ENCODE measurements at regions not wholly inside any gene's neighbourhood (a gene's known extent, or its start where the extent isn't known, plus 50 kb on each side); places are given as distances from the start of the nearest gene placed in this dataset.

DNA sequence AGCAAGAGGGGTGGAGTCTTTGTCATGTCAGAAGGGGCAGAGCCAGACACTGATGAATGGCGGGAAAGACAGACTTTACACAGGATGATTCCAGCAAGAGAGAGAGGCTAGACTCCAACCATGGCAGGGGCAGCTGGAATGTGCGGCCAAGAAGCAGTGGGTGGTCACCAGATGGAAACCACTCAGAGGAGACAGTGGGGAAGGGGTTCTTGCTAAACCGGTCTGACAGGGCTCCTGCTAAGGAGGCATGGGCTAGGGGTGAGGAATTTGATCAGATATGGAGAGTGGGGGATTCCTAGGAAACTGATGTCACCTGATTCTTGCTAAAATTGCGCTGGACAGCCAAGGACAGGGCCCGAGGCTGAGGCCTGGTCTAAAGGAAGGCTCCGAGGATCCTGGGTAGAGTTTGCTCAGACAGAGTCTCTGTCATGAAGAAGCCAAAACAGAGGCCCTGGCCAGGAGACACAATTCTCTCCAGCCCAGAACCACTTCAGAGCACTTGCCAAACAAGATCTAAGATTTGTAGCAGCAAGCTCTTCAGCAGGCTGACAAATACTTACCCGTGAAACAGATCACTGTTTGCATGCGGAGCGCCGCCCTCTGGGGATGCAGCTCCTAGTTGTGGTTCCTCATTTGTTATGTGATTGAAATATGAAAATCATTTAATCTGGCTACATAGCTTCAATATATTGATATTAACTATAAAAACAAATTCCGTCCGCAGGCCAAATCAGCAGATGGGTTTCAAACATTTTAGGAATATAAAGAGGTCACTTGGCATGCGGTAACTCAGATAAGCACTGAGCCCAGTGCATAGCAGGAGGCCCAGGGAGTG is 377.0 kb downstream of the TCERG1L start:
- in situ Hi-C loops (cut with MboI; ENCODE audit: low pct_ligation_motif_present in 1 of 4, low pct_unique_long_range_greater_than_20kb in 1 of 4, low sequenced_read_pairs in 3 of 4) (no loop called here), intact Hi-C loops (cut with DNase I; ENCODE audit: low total_unique reads) (no loop called here)
- Histone ChIP-seq H3K4me3 (no peak overlapping the region), H3K27me3 (no peaks in the 10 kb centered on the region), H3K4me1 (no peaks in the 10 kb centered on the region), H3K27ac (no peak overlapping the region), H3K36me3 (no peaks in the 10 kb centered on the region), H3K9me3 (no peaks in the 10 kb centered on the region)
- DNase-seq = no peak
- WGBS, 2 donors (ENCODE audit: low coverage in 1 of 2) = 57 to 61% methylated on average over 10 to 13 of the region's 13 CpGs
- TF ChIP-seq EP300 (IDR thresholded peaks at IDR 0.05; ENCODE audit: low read depth) (no peak), CTCF (IDR thresholded peaks at IDR 0.05) (no peak), POLR2AphosphoS5 (IDR thresholded peaks at IDR 0.05) (no peak), POLR2A (IDR thresholded peaks at IDR 0.05) (no peak)

DNA sequence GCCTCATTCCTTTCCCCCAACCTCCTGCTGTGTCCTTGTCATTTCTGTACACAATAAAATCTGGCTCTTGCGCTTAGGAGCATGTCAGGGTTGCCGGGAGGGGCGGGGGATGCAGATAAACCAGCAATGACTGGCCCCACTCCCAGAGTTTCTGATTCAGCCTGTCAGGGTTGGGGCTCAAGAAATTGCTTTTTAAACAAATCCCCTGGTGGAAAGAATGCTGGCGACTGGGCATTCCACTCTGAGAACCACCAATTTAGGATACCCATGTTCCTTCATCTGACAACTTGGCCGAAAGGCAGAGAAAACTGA is 376.4 kb downstream of the TCERG1L start:
- Histone ChIP-seq H3K27ac (no peak overlapping the region), H3K4me1 (no peaks in the 10 kb centered on the region), H3K27me3 (no peaks in the 10 kb centered on the region), H3K9me3 (no peaks in the 10 kb centered on the region), H3K4me3 (no peak overlapping the region), H3K36me3 (no peaks in the 10 kb centered on the region)
- no peak for TF ChIP-seq POLR2AphosphoS5 (IDR thresholded peaks at IDR 0.05)
- no peak for TF ChIP-seq POLR2A (IDR thresholded peaks at IDR 0.05)
- TF ChIP-seq EP300 (IDR thresholded peaks at IDR 0.05; ENCODE audit: low read depth) = no peak
- TF ChIP-seq CTCF (IDR thresholded peaks at IDR 0.05) = no peak
- WGBS, 2 donors (ENCODE audit: low coverage in 1 of 2) = 41 to 52% methylated on average over 4 to 5 of the region's 5 CpGs
- DNase-seq = no peak
- in situ Hi-C loops (cut with MboI; ENCODE audit: low pct_ligation_motif_present in 1 of 4, low pct_unique_long_range_greater_than_20kb in 1 of 4, low sequenced_read_pairs in 3 of 4) (no loop called here), intact Hi-C loops (cut with DNase I; ENCODE audit: low total_unique reads) (no loop called here)

- Histone ChIP-seq H3K9me3 (no peaks in the 10 kb centered on the region), H3K27me3 (no peaks in the 10 kb centered on the region), H3K27ac (no peak overlapping the region), H3K4me3 (no peak overlapping the region), H3K36me3 (no peaks in the 10 kb centered on the region), H3K4me1 (no peaks in the 10 kb centered on the region)
- WGBS, 2 donors (ENCODE audit: low coverage in 1 of 2) = 44 to 66% methylated on average over 3 to 9 of the region's 9 CpGs
- TF ChIP-seq EP300 (IDR thresholded peaks at IDR 0.05; ENCODE audit: low read depth) (no peak), CTCF (IDR thresholded peaks at IDR 0.05) (no peak)
- intact Hi-C loops (cut with DNase I; ENCODE audit: low total_unique reads) (no loop called here), in situ Hi-C loops (cut with MboI; ENCODE audit: low pct_ligation_motif_present in 1 of 4, low pct_unique_long_range_greater_than_20kb in 1 of 4, low sequenced_read_pairs in 3 of 4) (no loop called here)
- no peak for DNase-seq
Measured at GRCh38 chr10:130935897-130936550, 375.5 kb downstream of the TCERG1L start.

DNA sequence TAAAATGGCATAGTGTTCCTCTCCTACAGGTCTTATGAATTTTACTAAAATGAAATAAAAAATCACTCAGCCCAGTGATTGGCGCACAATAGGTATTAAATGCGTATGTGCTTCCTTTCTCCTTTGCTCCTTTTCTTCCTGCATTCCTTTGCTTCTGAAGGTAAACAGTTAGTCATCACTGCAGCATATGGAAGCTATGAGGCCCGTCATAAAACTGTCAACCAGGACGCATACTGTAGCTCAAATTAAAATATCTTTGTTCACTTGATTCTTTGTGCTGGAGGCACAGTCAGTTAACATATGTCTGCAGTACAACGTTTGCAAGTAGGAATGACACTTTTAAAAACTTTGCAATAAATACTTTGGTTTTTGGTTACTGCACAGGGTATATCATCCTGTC is 374.7 kb downstream of the TCERG1L start:
- no peak for DNase-seq
- intact Hi-C loops (cut with DNase I; ENCODE audit: low total_unique reads) = no loop called here
- Histone ChIP-seq H3K36me3 (no peaks in the 10 kb centered on the region), H3K4me1 (no peaks in the 10 kb centered on the region), H3K4me3 (no peak overlapping the region), H3K27ac (no peak overlapping the region), H3K27me3 (no peaks in the 10 kb centered on the region), H3K9me3 (no peaks in the 10 kb centered on the region)
- in situ Hi-C loops (cut with MboI; ENCODE audit: low pct_ligation_motif_present in 1 of 4, low pct_unique_long_range_greater_than_20kb in 1 of 4, low sequenced_read_pairs in 3 of 4) = no loop called here
- TF ChIP-seq EP300 (IDR thresholded peaks at IDR 0.05; ENCODE audit: low read depth) = no peak
- WGBS, 2 donors (ENCODE audit: low coverage in 1 of 2) = 27 to 38% methylated on average over 5 of the region's 5 CpGs
